ENCODE measurements at regions not wholly inside any gene's neighbourhood (a gene's known extent, or its start where the extent isn't known, plus 50 kb on each side); places are given as distances from the start of the nearest gene placed in this dataset.

GRCh38 chr2:142291969-142292368, 161.2 kb upstream of the LRP1B start:
- H3K4me3 Mint-ChIP-seq (ENCODE audit: unreplicated experiment), result no peak overlapping the region
- no peaks in the 10 kb centered on the region for H3K36me3 Mint-ChIP-seq (ENCODE audit: insufficient read depth, unreplicated experiment)
- intact Hi-C loops (cut with micrococcal nuclease; ENCODE audit: unreplicated experiment), result no loop called here
- no peaks in the 10 kb centered on the region for H3K27me3 Mint-ChIP-seq (ENCODE audit: insufficient read depth, unreplicated experiment)
- no peak for DNase-seq
- H3K27me3 ChIP-seq (replicated peaks; ENCODE audit: control insufficient read depth, insufficient read depth, low read length), result no peaks in the 10 kb centered on the region
- peaks cover 2% of the 10 kb centered on the region; the same call in 1 of the 2 replicates for H3K9me3 ChIP-seq
- H3K36me3 ChIP-seq (ENCODE audit: control insufficient read depth, insufficient read depth, low read length), result no peaks in the 10 kb centered on the region
- H3K27ac Mint-ChIP-seq (ENCODE audit: unreplicated experiment), result no peak overlapping the region
- H3K4me1 Mint-ChIP-seq (ENCODE audit: low read depth, unreplicated experiment), result peaks cover 5% of the 10 kb centered on the region
- no peaks in the 10 kb centered on the region for H3K4me1 ChIP-seq
- POLR2A ChIA-PET, result no interaction called here
- no TSS peak for BruUV-seq (replicated peaks)
- TF ChIP-seq CTCF (IDR thresholded peaks at IDR 0.05; ENCODE audit: insufficient read depth in 1 of 2, low read depth in 1 of 2, low read length in 1 of 2, severe bottlenecking in 1 of 2, unreplicated experiment in 1 of 2), result no peak
- H3K4me3 ChIP-seq (ENCODE audit: low read depth, low read length), result no peak overlapping the region
- H3K9me3 Mint-ChIP-seq (ENCODE audit: unreplicated experiment), result no peaks in the 10 kb centered on the region
- CTCF ChIA-PET, result no interaction called here

- Histone ChIP-seq H3K36me3 (ENCODE audit: control insufficient read depth, insufficient read depth, low read length) (no peaks in the 10 kb centered on the region), H3K4me1 (no peaks in the 10 kb centered on the region), H3K27me3 (replicated peaks; ENCODE audit: control insufficient read depth, insufficient read depth, low read length) (no peaks in the 10 kb centered on the region), H3K9me3 (peaks cover 2% of the 10 kb centered on the region; the same call in 1 of the 2 replicates), H3K4me3 (ENCODE audit: low read depth, low read length) (no peak overlapping the region)
- no TSS peak for BruUV-seq (replicated peaks)
- DNase-seq, result no peak
- no peak overlapping the region for H3K4me3 Mint-ChIP-seq (ENCODE audit: unreplicated experiment)
- no peak for TF ChIP-seq CTCF (IDR thresholded peaks at IDR 0.05; ENCODE audit: insufficient read depth in 1 of 2, low read depth in 1 of 2, low read length in 1 of 2, severe bottlenecking in 1 of 2, unreplicated experiment in 1 of 2)
- no peaks in the 10 kb centered on the region for H3K36me3 Mint-ChIP-seq (ENCODE audit: insufficient read depth, unreplicated experiment)
- no peaks in the 10 kb centered on the region for H3K9me3 Mint-ChIP-seq (ENCODE audit: unreplicated experiment)
- H3K27me3 Mint-ChIP-seq (ENCODE audit: insufficient read depth, unreplicated experiment), result no peaks in the 10 kb centered on the region
- no peak overlapping the region for H3K27ac Mint-ChIP-seq (ENCODE audit: unreplicated experiment)
- POLR2A ChIA-PET, result no interaction called here
- CTCF ChIA-PET, result no interaction called here
- peaks cover 12% of the 10 kb centered on the region for H3K4me1 Mint-ChIP-seq (ENCODE audit: low read depth, unreplicated experiment)
- intact Hi-C loops (cut with micrococcal nuclease; ENCODE audit: unreplicated experiment), result no loop called here
Observed at GRCh38 chr2:142290931-142291330, 160.1 kb upstream of the LRP1B start.

GRCh38 chr2:142286618-142287017, 155.8 kb upstream of the LRP1B start:
- BruUV-seq (replicated peaks), result no TSS peak
- Mint-ChIP-seq H3K27me3 (ENCODE audit: insufficient read depth, unreplicated experiment) (no peaks in the 10 kb centered on the region), H3K4me1 (ENCODE audit: low read depth, unreplicated experiment) (peaks cover 7% of the 10 kb centered on the region), H3K4me3 (ENCODE audit: unreplicated experiment) (no peak overlapping the region), H3K27ac (ENCODE audit: unreplicated experiment) (no peak overlapping the region), H3K36me3 (ENCODE audit: insufficient read depth, unreplicated experiment) (no peaks in the 10 kb centered on the region), H3K9me3 (ENCODE audit: unreplicated experiment) (no peaks in the 10 kb centered on the region)
- ChIA-PET POLR2A (no interaction called here), CTCF (no interaction called here)
- peaks cover 2% of the 10 kb centered on the region; the same call in 1 of the 2 replicates for H3K9me3 ChIP-seq
- no peaks in the 10 kb centered on the region for H3K36me3 ChIP-seq (ENCODE audit: control insufficient read depth, insufficient read depth, low read length)
- no peak overlapping the region for H3K4me3 ChIP-seq (ENCODE audit: low read depth, low read length)
- H3K27me3 ChIP-seq (replicated peaks; ENCODE audit: control insufficient read depth, insufficient read depth, low read length), result no peaks in the 10 kb centered on the region
- peak; percentile 70 to 77 for TF ChIP-seq CTCF (IDR thresholded peaks at IDR 0.05; ENCODE audit: insufficient read depth in 1 of 2, low read depth in 1 of 2, low read length in 1 of 2, severe bottlenecking in 1 of 2, unreplicated experiment in 1 of 2)
- H3K4me1 ChIP-seq, result no peaks in the 10 kb centered on the region
- intact Hi-C loops (cut with micrococcal nuclease; ENCODE audit: unreplicated experiment), result loop anchor here (1.0 to 10.0 kb wide), 2 partner anchors 354 to 698 kb away; no protein-coding TSS in a partner anchor
- peak; percentile 42 to 50 for DNase-seq

Measured in Caco-2 (cell line).